ENCODE measurements at regions not wholly inside any gene's neighbourhood (a gene's known extent, or its start where the extent isn't known, plus 50 kb on each side); places are given as distances from the start of the nearest gene placed in this dataset.

DNA sequence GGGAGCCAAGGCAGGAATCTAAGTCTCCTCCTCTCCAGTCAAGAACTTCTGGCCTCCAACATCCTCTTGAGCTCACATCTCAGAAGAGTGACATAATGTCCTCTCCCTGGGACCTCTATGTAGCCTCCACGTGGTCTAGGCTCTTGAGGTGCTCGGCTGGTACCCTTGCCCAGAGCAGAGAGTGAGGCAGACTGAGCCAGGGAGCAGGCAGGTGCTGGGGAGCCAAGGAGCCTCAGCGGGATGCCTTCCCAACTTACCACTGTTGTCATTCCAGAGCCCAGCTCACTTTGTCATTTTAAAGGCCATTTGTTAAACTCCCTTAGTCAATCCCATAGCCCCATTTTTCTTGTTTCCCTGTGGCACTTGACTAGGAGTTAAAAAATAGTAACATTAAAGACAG is 52.1 kb upstream of the DUSP22 start:
- TF ChIP-seq, protein P1, sequence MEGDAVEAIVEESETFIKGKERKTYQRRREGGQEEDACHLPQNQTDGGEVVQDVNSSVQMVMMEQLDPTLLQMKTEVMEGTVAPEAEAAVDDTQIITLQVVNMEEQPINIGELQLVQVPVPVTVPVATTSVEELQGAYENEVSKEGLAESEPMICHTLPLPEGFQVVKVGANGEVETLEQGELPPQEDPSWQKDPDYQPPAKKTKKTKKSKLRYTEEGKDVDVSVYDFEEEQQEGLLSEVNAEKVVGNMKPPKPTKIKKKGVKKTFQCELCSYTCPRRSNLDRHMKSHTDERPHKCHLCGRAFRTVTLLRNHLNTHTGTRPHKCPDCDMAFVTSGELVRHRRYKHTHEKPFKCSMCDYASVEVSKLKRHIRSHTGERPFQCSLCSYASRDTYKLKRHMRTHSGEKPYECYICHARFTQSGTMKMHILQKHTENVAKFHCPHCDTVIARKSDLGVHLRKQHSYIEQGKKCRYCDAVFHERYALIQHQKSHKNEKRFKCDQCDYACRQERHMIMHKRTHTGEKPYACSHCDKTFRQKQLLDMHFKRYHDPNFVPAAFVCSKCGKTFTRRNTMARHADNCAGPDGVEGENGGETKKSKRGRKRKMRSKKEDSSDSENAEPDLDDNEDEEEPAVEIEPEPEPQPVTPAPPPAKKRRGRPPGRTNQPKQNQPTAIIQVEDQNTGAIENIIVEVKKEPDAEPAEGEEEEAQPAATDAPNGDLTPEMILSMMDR (conservative IDR thresholded peaks at IDR 0.05; ENCODE audit: low read depth, low read length), result no peak
- no peak for TF ChIP-seq EZH2phosphoT487 (IDR thresholded peaks at IDR 0.05; ENCODE audit: borderline replicate concordance, low read length)
- TF ChIP-seq EZH2 (IDR thresholded peaks at IDR 0.05; ENCODE audit: low read length, unreplicated experiment), result no peak
